ES-I3 (cell line): ENCODE measurements at regions not wholly inside any gene's neighbourhood (a gene's known extent, or its start where the extent isn't known, plus 50 kb on each side); places are given as distances from the start of the nearest gene placed in this dataset.

ENCODE experiments used
- H3K36me3 ChIP-seq: 2 replicates; pipeline ENCODE4 v1.6.1; 2013; ENCODE audit warnings: mild to moderate bottlenecking, low read length, control low read depth, moderate library complexity; ENCODE audit not compliant: insufficient read depth
- H3K4me1 ChIP-seq: 2 replicates; pipeline ENCODE4 v1.6.1; 2013; ENCODE audit warnings: mild to moderate bottlenecking, control low read depth, low read length; ENCODE audit not compliant: insufficient read depth
- H3K9ac ChIP-seq: 2 replicates; pipeline ENCODE4 v1.6.1; 2013; ENCODE audit warnings: low read depth, mild to moderate bottlenecking, low read length, moderate library complexity
- H3K9me3 ChIP-seq: 2 replicates; pipeline ENCODE4 v1.6.1; 2013; ENCODE audit warnings: mild to moderate bottlenecking, low read length, moderate library complexity; ENCODE audit not compliant: control insufficient read depth, insufficient read depth

- no peak overlapping the region for H3K9ac ChIP-seq
- H3K4me1 ChIP-seq, result no peaks in the 10 kb centered on the region
- no peaks in the 10 kb centered on the region; the same call in 1 of the 2 replicates for H3K9me3 ChIP-seq
- H3K36me3 ChIP-seq, result no peaks in the 10 kb centered on the region
These were observed 95.7 kb downstream of the ICOS start for GRCh38 chr2:204032301-204032700.

GRCh38 chr2:204033611-204034495, 97.3 kb downstream of the ICOS start:
- Histone ChIP-seq H3K9me3 (no peaks in the 10 kb centered on the region), H3K9ac (no peak overlapping the region), H3K4me1 (no peaks in the 10 kb centered on the region), H3K36me3 (no peaks in the 10 kb centered on the region)

GRCh38 chr2:204036706-204037105, 100.1 kb downstream of the ICOS start:
- Histone ChIP-seq H3K36me3 (no peaks in the 10 kb centered on the region), H3K4me1 (no peaks in the 10 kb centered on the region), H3K9ac (no peak overlapping the region), H3K9me3 (no peaks in the 10 kb centered on the region; the same call in 1 of the 2 replicates)

- Histone ChIP-seq H3K4me1 (no peaks in the 10 kb centered on the region), H3K9me3 (no peaks in the 10 kb centered on the region; the same call in 1 of the 2 replicates), H3K9ac (no peak overlapping the region), H3K36me3 (no peaks in the 10 kb centered on the region)
These were observed 100.7 kb downstream of the ICOS start for GRCh38 chr2:204037286-204037685.

- Histone ChIP-seq H3K9ac (no peak overlapping the region), H3K9me3 (no peaks in the 10 kb centered on the region; the same call in 1 of the 2 replicates), H3K36me3 (no peaks in the 10 kb centered on the region)
These were observed 102.8 kb downstream of the ICOS start for GRCh38 chr2:204039298-204039838.

GRCh38 chr2:204040016-204040415, 103.5 kb downstream of the ICOS start:
- Histone ChIP-seq H3K36me3 (no peaks in the 10 kb centered on the region), H3K9me3 (no peaks in the 10 kb centered on the region; the same call in 1 of the 2 replicates), H3K4me1 (no peaks in the 10 kb centered on the region), H3K9ac (no peak overlapping the region)

More at GRCh38 chr2:204039298-204039838, 102.8 kb downstream of the ICOS start:
- no peaks in the 10 kb centered on the region for H3K4me1 ChIP-seq

GRCh38 chr2:204042401-204042800, 105.8 kb downstream of the ICOS start:
- H3K4me1 ChIP-seq, result no peaks in the 10 kb centered on the region
- H3K9me3 ChIP-seq, result no peaks in the 10 kb centered on the region; the same call in 1 of the 2 replicates
- H3K9ac ChIP-seq, result no peak overlapping the region
- H3K36me3 ChIP-seq, result no peaks in the 10 kb centered on the region

- Histone ChIP-seq H3K9me3 (no peaks in the 10 kb centered on the region; the same call in 1 of the 2 replicates), H3K4me1 (no peaks in the 10 kb centered on the region), H3K9ac (no peak overlapping the region), H3K36me3 (no peaks in the 10 kb centered on the region)
These were observed 109.6 kb downstream of the ICOS start for GRCh38 chr2:204046145-204046544.

GRCh38 chr2:204049635-204050034, 113.1 kb downstream of the ICOS start:
- no peaks in the 10 kb centered on the region for H3K9me3 ChIP-seq
- H3K4me1 ChIP-seq, result no peaks in the 10 kb centered on the region
- H3K36me3 ChIP-seq, result no peaks in the 10 kb centered on the region
- H3K9ac ChIP-seq, result no peak overlapping the region

- Histone ChIP-seq H3K4me1 (no peaks in the 10 kb centered on the region), H3K9me3 (no peaks in the 10 kb centered on the region), H3K36me3 (no peaks in the 10 kb centered on the region), H3K9ac (no peak overlapping the region)
These were observed 114.1 kb downstream of the ICOS start for GRCh38 chr2:204050681-204051080.

- H3K36me3 ChIP-seq, result no peaks in the 10 kb centered on the region
- H3K9ac ChIP-seq, result no peak overlapping the region
- H3K4me1 ChIP-seq, result no peaks in the 10 kb centered on the region
- no peaks in the 10 kb centered on the region for H3K9me3 ChIP-seq
These were observed 114.9 kb downstream of the ICOS start for GRCh38 chr2:204051476-204051875.

GRCh38 chr2:204051984-204052556, 115.5 kb downstream of the ICOS start:
- Histone ChIP-seq H3K36me3 (no peaks in the 10 kb centered on the region), H3K4me1 (no peaks in the 10 kb centered on the region), H3K9me3 (no peaks in the 10 kb centered on the region), H3K9ac (no peak overlapping the region)

GRCh38 chr2:204059016-204059415, 122.5 kb downstream of the ICOS start:
- Histone ChIP-seq H3K4me1 (no peaks in the 10 kb centered on the region), H3K9me3 (no peaks in the 10 kb centered on the region), H3K9ac (no peak overlapping the region), H3K36me3 (no peaks in the 10 kb centered on the region)

GRCh38 chr2:204060841-204061240, 124.3 kb downstream of the ICOS start:
- Histone ChIP-seq H3K36me3 (no peaks in the 10 kb centered on the region), H3K4me1 (no peaks in the 10 kb centered on the region), H3K9me3 (no peaks in the 10 kb centered on the region), H3K9ac (no peak overlapping the region)

- no peak overlapping the region for H3K9ac ChIP-seq
- H3K4me1 ChIP-seq, result no peaks in the 10 kb centered on the region
- H3K9me3 ChIP-seq, result no peaks in the 10 kb centered on the region
- no peaks in the 10 kb centered on the region for H3K36me3 ChIP-seq
These were observed 124.7 kb downstream of the ICOS start for GRCh38 chr2:204061241-204061640.
